ENCODE measurements at regions not wholly inside any gene's neighbourhood (a gene's known extent, or its start where the extent isn't known, plus 50 kb on each side); places are given as distances from the start of the nearest gene placed in this dataset.

GRCh38 chr5:8869932-8870331, 675.9 kb downstream of the SEMA5A start:
- no peak for DNase-seq
- H3K9ac ChIP-seq (ENCODE audit: insufficient read depth in 1 of 2, low read length in 2 of 2), result no peak overlapping the region
- peaks cover 0 to 2% (median 0%) of the 10 kb centered on the region in 4 donors for H3K9me3 ChIP-seq (ENCODE audit: control insufficient read depth in 4 of 4, insufficient read depth in 3 of 4, low read length in 3 of 4)
- no peak overlapping the region for H3K4me3 ChIP-seq
- 63 to 75% methylated on average over 12 of the region's 12 CpGs for WGBS, 2 donors
- H3K36me3 ChIP-seq (ENCODE audit: control insufficient read depth in 4 of 4, insufficient read depth in 4 of 4, low read length in 4 of 4), result no peaks in the 10 kb centered on the region
- no peak overlapping the region for H3K27ac ChIP-seq (ENCODE audit: low read depth in 1 of 2, low read length in 1 of 2)
- peaks cover 0 to 20% (median 0%) of the 10 kb centered on the region in 5 donors for H3K4me1 ChIP-seq (ENCODE audit: control insufficient read depth in 5 of 5, insufficient read depth in 5 of 5, low read length in 5 of 5)
- no peaks in the 10 kb centered on the region for H3K27me3 ChIP-seq (ENCODE audit: control insufficient read depth in 3 of 3, insufficient read depth in 3 of 3, low read length in 2 of 3)
- TF ChIP-seq CTCF (IDR thresholded peaks at IDR 0.05; ENCODE audit: control extremely low read depth, extremely low read depth), result no peak
- ATAC-seq (ENCODE audit: insufficient read depth, low FRiP score), result no peak

GRCh38 chr5:8870349-8870958, 675.4 kb downstream of the SEMA5A start:
- DNase-seq (no peak), ATAC-seq (ENCODE audit: insufficient read depth, low FRiP score) (no peak)
- Histone ChIP-seq H3K9me3 (ENCODE audit: control insufficient read depth in 4 of 4, insufficient read depth in 3 of 4, low read length in 3 of 4) (peaks cover 0 to 2% (median 0%) of the 10 kb centered on the region in 4 donors), H3K4me1 (ENCODE audit: control insufficient read depth in 5 of 5, insufficient read depth in 5 of 5, low read length in 5 of 5) (peaks cover 0 to 20% (median 0%) of the 10 kb centered on the region in 5 donors), H3K27ac (ENCODE audit: low read depth in 1 of 2, low read length in 1 of 2) (no peak overlapping the region), H3K4me3 (no peak overlapping the region), H3K36me3 (ENCODE audit: control insufficient read depth in 4 of 4, insufficient read depth in 4 of 4, low read length in 4 of 4) (no peaks in the 10 kb centered on the region), H3K27me3 (ENCODE audit: control insufficient read depth in 3 of 3, insufficient read depth in 3 of 3, low read length in 2 of 3) (no peaks in the 10 kb centered on the region), H3K9ac (ENCODE audit: insufficient read depth in 1 of 2, low read length in 2 of 2) (no peak overlapping the region)
- TF ChIP-seq CTCF (IDR thresholded peaks at IDR 0.05; ENCODE audit: control extremely low read depth, extremely low read depth), result no peak
- 79 to 85% methylated on average over 20 of the region's 20 CpGs for WGBS, 2 donors

- H3K9me3 ChIP-seq (ENCODE audit: control insufficient read depth in 4 of 4, insufficient read depth in 3 of 4, low read length in 3 of 4), result peaks cover 0 to 2% (median 0%) of the 10 kb centered on the region in 4 donors
- no peak overlapping the region for H3K27ac ChIP-seq (ENCODE audit: low read depth in 1 of 2, low read length in 1 of 2)
- no peaks in the 10 kb centered on the region for H3K27me3 ChIP-seq (ENCODE audit: control insufficient read depth in 3 of 3, insufficient read depth in 3 of 3, low read length in 2 of 3)
- no peak overlapping the region for H3K9ac ChIP-seq (ENCODE audit: insufficient read depth in 1 of 2, low read length in 2 of 2)
- 62 to 71% methylated on average over 7 of the region's 7 CpGs for WGBS, 2 donors
- peaks cover 0 to 20% (median 0%) of the 10 kb centered on the region in 5 donors for H3K4me1 ChIP-seq (ENCODE audit: control insufficient read depth in 5 of 5, insufficient read depth in 5 of 5, low read length in 5 of 5)
- no peak for TF ChIP-seq CTCF (IDR thresholded peaks at IDR 0.05; ENCODE audit: control extremely low read depth, extremely low read depth)
- H3K36me3 ChIP-seq (ENCODE audit: control insufficient read depth in 4 of 4, insufficient read depth in 4 of 4, low read length in 4 of 4), result no peaks in the 10 kb centered on the region
- no peak for ATAC-seq (ENCODE audit: insufficient read depth, low FRiP score)
- peak; percentile 41 to 81 (median 79) for DNase-seq
- H3K4me3 ChIP-seq, result no peak overlapping the region
Observed at GRCh38 chr5:8870959-8871355, 674.9 kb downstream of the SEMA5A start.

GRCh38 chr5:8871446-8871845, 674.4 kb downstream of the SEMA5A start:
- Histone ChIP-seq H3K9me3 (ENCODE audit: control insufficient read depth in 4 of 4, insufficient read depth in 3 of 4, low read length in 3 of 4) (peaks cover 0 to 2% (median 0%) of the 10 kb centered on the region in 4 donors), H3K4me3 (no peak overlapping the region), H3K4me1 (ENCODE audit: control insufficient read depth in 5 of 5, insufficient read depth in 5 of 5, low read length in 5 of 5) (peaks cover 0 to 20% (median 0%) of the 10 kb centered on the region in 5 donors), H3K9ac (ENCODE audit: insufficient read depth in 1 of 2, low read length in 2 of 2) (no peak overlapping the region), H3K27me3 (ENCODE audit: control insufficient read depth in 3 of 3, insufficient read depth in 3 of 3, low read length in 2 of 3) (no peaks in the 10 kb centered on the region), H3K36me3 (ENCODE audit: control insufficient read depth in 4 of 4, insufficient read depth in 4 of 4, low read length in 4 of 4) (no peaks in the 10 kb centered on the region), H3K27ac (ENCODE audit: low read depth in 1 of 2, low read length in 1 of 2) (no peak overlapping the region)
- peak in 2 of 3 donors; percentile 63 to 68 for DNase-seq
- ATAC-seq (ENCODE audit: insufficient read depth, low FRiP score), result no peak
- TF ChIP-seq CTCF (IDR thresholded peaks at IDR 0.05; ENCODE audit: control extremely low read depth, extremely low read depth), result no peak
- 52 to 78% methylated on average over 2 of the region's 2 CpGs for WGBS, 2 donors

Data from lung (tissue), 11 donors.